Stomach (tissue), 4 donors: ENCODE measurements at regions not wholly inside any gene's neighbourhood (a gene's known extent, or its start where the extent isn't known, plus 50 kb on each side); places are given as distances from the start of the nearest gene placed in this dataset.

ENCODE experiments used
- CTCF ChIP-seq, 7 experiments: fragments of 450-650 bp in 4 of 7; fragments of 200-600 bp in 3 of 7; sonication (generic) in 3 of 7; IDR thresholded peaks; one replicate each; pipeline ENCODE4 v1.5.1; 2016 to 2019; ENCODE audit warnings: antibody characterized with exemption in 7 of 7, control low read depth in 2 of 7, mild to moderate bottlenecking in 1 of 7
- EP300 ChIP-seq: sonication (generic); formaldehyde crosslinking; IDR thresholded peaks from one replicate; pipeline ENCODE4 v1.6.1; 2017; ENCODE audit warnings: antibody characterized with exemption
- POLR2AphosphoS5 ChIP-seq, 3 donors: sonication (generic); formaldehyde crosslinking; IDR thresholded peaks; one replicate each; pipeline ENCODE4 v1.6.1; 2016; ENCODE audit warnings: antibody characterized with exemption in 3 of 3

DNA sequence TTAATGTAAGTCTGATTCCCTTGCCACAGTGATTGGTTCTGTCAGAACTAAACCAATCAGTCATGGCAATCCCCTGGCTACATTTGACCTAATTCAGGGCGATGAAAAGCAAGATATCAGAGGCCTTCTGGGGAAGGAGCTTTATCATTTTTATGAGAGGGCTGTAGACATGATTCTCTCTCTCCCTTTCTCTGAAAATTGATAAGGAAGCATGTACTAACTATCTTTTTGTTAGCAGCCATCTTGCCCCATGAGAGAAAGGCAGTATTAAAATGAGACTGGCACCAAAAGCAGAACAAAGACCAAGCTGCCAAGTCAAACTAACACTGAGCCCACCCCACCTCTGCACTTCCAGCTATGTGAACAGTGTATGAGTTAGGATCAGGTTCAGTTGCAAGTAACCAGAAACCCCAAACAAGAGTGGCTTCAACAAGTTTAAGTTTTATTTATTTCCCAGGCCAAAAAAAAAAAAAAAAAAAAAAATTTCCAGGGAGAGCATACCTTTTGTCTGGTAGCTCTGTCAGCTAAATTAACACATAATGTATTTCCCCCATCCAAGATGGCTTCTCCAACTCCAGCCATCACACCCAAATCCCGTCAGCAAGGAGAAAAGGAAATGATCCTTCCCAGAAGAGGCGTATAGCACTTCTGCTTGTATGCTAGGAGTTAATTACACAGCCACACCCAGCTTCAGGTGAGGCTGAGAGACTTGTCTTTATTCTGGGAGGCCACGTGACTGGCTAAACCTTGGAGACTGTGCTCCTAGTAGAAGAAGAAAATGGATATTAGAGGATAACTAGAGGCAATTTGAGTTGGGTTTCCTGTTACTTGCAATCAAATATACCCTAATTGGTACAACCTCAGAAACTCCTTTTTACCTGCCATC, 105.8 kb upstream of the RALGPS2 start:
- no peak for TF ChIP-seq CTCF (IDR thresholded peaks at IDR 0.05)
- TF ChIP-seq POLR2AphosphoS5 (IDR thresholded peaks at IDR 0.05) = no peak
- TF ChIP-seq EP300 = no peak
